ENCODE measurements at regions not wholly inside any gene's neighbourhood (a gene's known extent, or its start where the extent isn't known, plus 50 kb on each side); places are given as distances from the start of the nearest gene placed in this dataset.

GRCh38 chr5:174399411-174399810 lies 325.0 kb upstream of the MSX2 start:
- H3K9me3 ChIP-seq, result no peaks in the 10 kb centered on the region
- WGBS, 2 donors, result 15 to 36% methylated on average over 2 of the region's 2 CpGs
- TF ChIP-seq POLR2A (IDR thresholded peaks at IDR 0.05) (no peak), CTCF (IDR thresholded peaks at IDR 0.05) (no peak)
- DNase-seq, result no peak
- peaks cover 0 to 57% (median 2%) of the 10 kb centered on the region in 4 donors for H3K27me3 ChIP-seq
- no peak overlapping the region for H3K27ac ChIP-seq
- H3K4me1 ChIP-seq, result no peaks in the 10 kb centered on the region
- intact Hi-C loops (cut with DNase I), result no loop called here
- no peak overlapping the region for H3K4me3 ChIP-seq
- H3K36me3 ChIP-seq, result no peaks in the 10 kb centered on the region

- Histone ChIP-seq H3K36me3 (no peaks in the 10 kb centered on the region), H3K27ac (no peak overlapping the region), H3K4me3 (no peak overlapping the region), H3K4me1 (no peaks in the 10 kb centered on the region), H3K9me3 (no peaks in the 10 kb centered on the region), H3K27me3 (peaks cover 0 to 57% (median 2%) of the 10 kb centered on the region in 4 donors)
- WGBS, 2 donors, result 49 to 50% methylated on average over 3 of the region's 3 CpGs
- intact Hi-C loops (cut with DNase I), result no loop called here
- no peak for DNase-seq
- TF ChIP-seq POLR2A (IDR thresholded peaks at IDR 0.05) (no peak), CTCF (IDR thresholded peaks at IDR 0.05) (no peak)
Observed at GRCh38 chr5:174400461-174400860, 323.9 kb upstream of the MSX2 start.

DNA sequence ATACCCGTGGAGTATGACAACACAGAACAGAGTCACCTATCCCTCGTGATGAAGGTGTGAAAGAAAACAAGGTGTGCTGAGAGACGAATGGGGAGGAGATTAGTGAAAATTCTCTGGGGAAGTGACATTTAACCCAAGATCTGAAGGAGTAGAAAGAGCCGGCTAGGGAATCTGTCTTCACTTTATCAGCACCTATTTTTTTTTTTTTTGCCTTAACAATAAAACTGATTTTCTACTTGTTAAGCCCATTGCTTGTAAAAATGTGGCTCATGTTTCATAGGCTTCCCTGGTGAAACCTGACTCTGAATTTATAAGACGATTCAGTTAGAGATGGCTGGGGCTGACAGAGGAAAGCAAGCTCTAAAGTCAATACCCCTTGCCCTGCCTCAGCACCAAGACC lies 322.6 kb upstream of the MSX2 start:
- Histone ChIP-seq H3K27ac (no peak overlapping the region), H3K9me3 (no peaks in the 10 kb centered on the region), H3K4me3 (no peak overlapping the region), H3K27me3 (peaks cover 0 to 53% (median 2%) of the 10 kb centered on the region in 4 donors), H3K36me3 (no peaks in the 10 kb centered on the region), H3K4me1 (no peaks in the 10 kb centered on the region)
- TF ChIP-seq CTCF (IDR thresholded peaks at IDR 0.05) (no peak), POLR2A (IDR thresholded peaks at IDR 0.05) (no peak)
- intact Hi-C loops (cut with DNase I), result no loop called here
- 47 to 49% methylated on average over 5 of the region's 5 CpGs for WGBS, 2 donors
- DNase-seq, result no peak

GRCh38 chr5:174402222-174402812 lies 322.1 kb upstream of the MSX2 start:
- intact Hi-C loops (cut with DNase I), result no loop called here
- no peak for DNase-seq
- Histone ChIP-seq H3K36me3 (no peaks in the 10 kb centered on the region), H3K9me3 (no peaks in the 10 kb centered on the region), H3K4me1 (no peaks in the 10 kb centered on the region), H3K27ac (no peak overlapping the region), H3K27me3 (peaks cover 0 to 56% (median 2%) of the 10 kb centered on the region in 4 donors), H3K4me3 (no peak overlapping the region)
- TF ChIP-seq POLR2A (IDR thresholded peaks at IDR 0.05), result no peak
- TF ChIP-seq CTCF (IDR thresholded peaks at IDR 0.05), result no peak
- WGBS, 2 donors, result 45 to 51% methylated on average over 4 of the region's 4 CpGs

GRCh38 chr5:174404848-174405247 lies 319.5 kb upstream of the MSX2 start:
- Histone ChIP-seq H3K4me1 (no peaks in the 10 kb centered on the region), H3K27me3 (peaks cover 0 to 61% (median 0%) of the 10 kb centered on the region in 4 donors), H3K9me3 (no peaks in the 10 kb centered on the region), H3K36me3 (no peaks in the 10 kb centered on the region), H3K27ac (no peak overlapping the region), H3K4me3 (no peak overlapping the region)
- WGBS, 2 donors, result 71 to 82% methylated on average over 5 of the region's 5 CpGs
- intact Hi-C loops (cut with DNase I), result no loop called here
- TF ChIP-seq POLR2A (IDR thresholded peaks at IDR 0.05) (no peak), CTCF (IDR thresholded peaks at IDR 0.05) (no peak)
- no peak for DNase-seq
